HepG2 (cell line): ENCODE measurements at regions not wholly inside any gene's neighbourhood (a gene's known extent, or its start where the extent isn't known, plus 50 kb on each side); places are given as distances from the start of the nearest gene placed in this dataset.

Experiments used
- CC2D1A ChIP-seq: sonication (generic); formaldehyde crosslinking; IDR thresholded peaks from 2 replicates; pipeline ENCODE4 v1.8.1; 2023; ENCODE audit warnings: mild to moderate bottlenecking, missing genetic modification reagents
- CCDC6 ChIP-seq: sonication (generic); formaldehyde crosslinking; IDR thresholded peaks from 2 replicates; pipeline ENCODE4 v1.8.1; 2022; ENCODE audit warnings: mild to moderate bottlenecking, missing genetic modification reagents, moderate library complexity
- CHCHD3 ChIP-seq: sonication (generic); formaldehyde crosslinking; IDR thresholded peaks from 2 replicates; pipeline ENCODE4 v1.8.0; 2022; ENCODE audit warnings: mild to moderate bottlenecking, missing genetic modification reagents, moderate library complexity
- CHD4 ChIP-seq: fragments of 200-600 bp; sonication (generic); IDR thresholded peaks from 2 replicates; pipeline ENCODE4 v1.7.0; 2017; ENCODE audit warnings: mild to moderate bottlenecking, low read length, borderline replicate concordance
- MAFG ChIP-seq: sonication (generic); formaldehyde crosslinking; IDR thresholded peaks from 2 replicates; pipeline ENCODE4 v1.5.1; 2020; ENCODE audit warnings: mild to moderate bottlenecking, missing genetic modification reagents
- NCOR1 ChIP-seq: fragments of 200-600 bp; sonication (generic); IDR thresholded peaks from 2 replicates; pipeline ENCODE4 v1.7.0; 2017; ENCODE audit warnings: antibody characterized with exemption, low read length, borderline replicate concordance
- POLR2G ChIP-seq: fragments of 200-400 bp; formaldehyde crosslinking; IDR thresholded peaks from 2 replicates; pipeline ENCODE4 v1.6.1; 2018; ENCODE audit warnings: mild to moderate bottlenecking, low read depth, low read length, moderate library complexity
- PRDM4 ChIP-seq: sonication (generic); formaldehyde crosslinking; IDR thresholded peaks from 2 replicates; pipeline ENCODE4 v1.9.0; 2021; ENCODE audit warnings: missing genetic modification reagents, borderline replicate concordance
- PRPF4 ChIP-seq: fragments of 200-400 bp; formaldehyde crosslinking; IDR thresholded peaks from 2 replicates; pipeline ENCODE4 v1.6.1; 2016; ENCODE audit warnings: low read length, low read depth; ENCODE audit not compliant: poor library complexity, severe bottlenecking
- RXRA ChIP-seq: sonication (generic); formaldehyde crosslinking; IDR thresholded peaks from 2 replicates; pipeline ENCODE4 v1.5.1; 2020; ENCODE audit warnings: missing genetic modification reagents
- SMAD3 ChIP-seq: sonication (generic); formaldehyde crosslinking; IDR thresholded peaks from 2 replicates; pipeline ENCODE4 v1.4.0; 2020; ENCODE audit warnings: missing genetic modification reagents
- TCF7 ChIP-seq: sonication (generic); IDR thresholded peaks from 2 replicates; pipeline ENCODE4 v1.6.1; 2016; ENCODE audit warnings: antibody characterized with exemption, low read depth
- U2AF1 ChIP-seq: fragments of 200-400 bp; formaldehyde crosslinking; optimal IDR thresholded peaks from 2 replicates; pipeline ENCODE3; 2017; ENCODE audit warnings: mild to moderate bottlenecking, low read depth, low read length
- ZBTB7A ChIP-seq: sonication (generic); formaldehyde crosslinking; IDR thresholded peaks from 2 replicates; pipeline ENCODE4 v1.8.0; 2022; ENCODE audit warnings: mild to moderate bottlenecking, missing genetic modification reagents
- ZNF180 ChIP-seq: sonication (generic); formaldehyde crosslinking; IDR thresholded peaks from 2 replicates; pipeline ENCODE4 v1.4.0; 2020; ENCODE audit warnings: low read depth, missing genetic modification reagents, borderline replicate concordance
- ZNF780A ChIP-seq: sonication (generic); formaldehyde crosslinking; IDR thresholded peaks from 2 replicates; pipeline ENCODE4 v1.8.0; 2022; ENCODE audit warnings: mild to moderate bottlenecking, missing genetic modification reagents, moderate library complexity
- ZNF841 ChIP-seq: sonication (generic); formaldehyde crosslinking; IDR thresholded peaks from 2 replicates; pipeline ENCODE4 v1.8.1; 2023; ENCODE audit warnings: missing genetic modification reagents, borderline replicate concordance
- TF ChIP-seq, protein P1 (sequence below): sonication (generic); formaldehyde crosslinking; IDR thresholded peaks from 2 replicates; pipeline ENCODE4 v1.4.0; 2020; ENCODE audit warnings: mild to moderate bottlenecking, low read depth, missing genetic modification reagents
- TF ChIP-seq, protein P2 (sequence below): sonication (generic); formaldehyde crosslinking; IDR thresholded peaks from 2 replicates; pipeline ENCODE4 v1.4.0; 2020; ENCODE audit warnings: missing genetic modification reagents, borderline replicate concordance

GRCh38 chr1:4265836-4266235, 365.8 kb upstream of the C1orf174 start (continued):
- no peak for TF ChIP-seq CHCHD3 (CRISPR knock-in tag)
- TF ChIP-seq U2AF1 = no peak
- no peak for TF ChIP-seq CCDC6 (CRISPR knock-in tag)
- no peak for TF ChIP-seq CHD4
- no peak for TF ChIP-seq CC2D1A
- TF ChIP-seq ZNF841 (CRISPR knock-in tag) = no peak
- peak; percentile 69 for TF ChIP-seq ZBTB7A (CRISPR knock-in tag)
- TF ChIP-seq PRPF4 = no peak
- TF ChIP-seq, protein P1, sequence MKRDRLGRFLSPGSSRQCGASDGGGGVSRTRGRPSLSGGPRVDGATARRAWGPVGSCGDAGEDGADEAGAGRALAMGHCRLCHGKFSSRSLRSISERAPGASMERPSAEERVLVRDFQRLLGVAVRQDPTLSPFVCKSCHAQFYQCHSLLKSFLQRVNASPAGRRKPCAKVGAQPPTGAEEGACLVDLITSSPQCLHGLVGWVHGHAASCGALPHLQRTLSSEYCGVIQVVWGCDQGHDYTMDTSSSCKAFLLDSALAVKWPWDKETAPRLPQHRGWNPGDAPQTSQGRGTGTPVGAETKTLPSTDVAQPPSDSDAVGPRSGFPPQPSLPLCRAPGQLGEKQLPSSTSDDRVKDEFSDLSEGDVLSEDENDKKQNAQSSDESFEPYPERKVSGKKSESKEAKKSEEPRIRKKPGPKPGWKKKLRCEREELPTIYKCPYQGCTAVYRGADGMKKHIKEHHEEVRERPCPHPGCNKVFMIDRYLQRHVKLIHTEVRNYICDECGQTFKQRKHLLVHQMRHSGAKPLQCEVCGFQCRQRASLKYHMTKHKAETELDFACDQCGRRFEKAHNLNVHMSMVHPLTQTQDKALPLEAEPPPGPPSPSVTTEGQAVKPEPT = no peak
- no peak for TF ChIP-seq PRDM4 (CRISPR knock-in tag)
- TF ChIP-seq MAFG = no peak
- TF ChIP-seq TCF7 = peak; percentile 70
- TF ChIP-seq, protein P2, sequence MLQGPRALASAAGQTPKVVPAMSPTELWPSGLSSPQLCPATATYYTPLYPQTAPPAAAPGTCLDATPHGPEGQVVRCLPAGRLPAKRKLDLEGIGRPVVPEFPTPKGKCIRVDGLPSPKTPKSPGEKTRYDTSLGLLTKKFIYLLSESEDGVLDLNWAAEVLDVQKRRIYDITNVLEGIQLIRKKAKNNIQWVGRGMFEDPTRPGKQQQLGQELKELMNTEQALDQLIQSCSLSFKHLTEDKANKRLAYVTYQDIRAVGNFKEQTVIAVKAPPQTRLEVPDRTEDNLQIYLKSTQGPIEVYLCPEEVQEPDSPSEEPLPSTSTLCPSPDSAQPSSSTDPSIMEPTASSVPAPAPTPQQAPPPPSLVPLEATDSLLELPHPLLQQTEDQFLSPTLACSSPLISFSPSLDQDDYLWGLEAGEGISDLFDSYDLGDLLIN (CRISPR knock-in tag) = no peak
- no peak for TF ChIP-seq SMAD3 (CRISPR knock-in tag)
- no peak for TF ChIP-seq ZNF180 (CRISPR knock-in tag)
- TF ChIP-seq NCOR1 = peak; percentile 63; the same call in 1 of the 2 replicates
- TF ChIP-seq ZNF780A (CRISPR knock-in tag) = no peak
- peak; percentile 95 for TF ChIP-seq RXRA
- 0 out of 2 replicates have a peak, but pooled peaks have one; percentile 22 for TF ChIP-seq POLR2G
